GM18868 (cell line): ENCODE measurements at regions not wholly inside any gene's neighbourhood (a gene's known extent, or its start where the extent isn't known, plus 50 kb on each side); places are given as distances from the start of the nearest gene placed in this dataset.

Experiments
- ATAC-seq: cut with Tn5 transposase; IDR thresholded peaks from one replicate; pipeline ENCODE4 v1.9.1; 2021; ENCODE audit warnings: mild to moderate bottlenecking, moderate library complexity; ENCODE audit not compliant: unreplicated experiment

DNA sequence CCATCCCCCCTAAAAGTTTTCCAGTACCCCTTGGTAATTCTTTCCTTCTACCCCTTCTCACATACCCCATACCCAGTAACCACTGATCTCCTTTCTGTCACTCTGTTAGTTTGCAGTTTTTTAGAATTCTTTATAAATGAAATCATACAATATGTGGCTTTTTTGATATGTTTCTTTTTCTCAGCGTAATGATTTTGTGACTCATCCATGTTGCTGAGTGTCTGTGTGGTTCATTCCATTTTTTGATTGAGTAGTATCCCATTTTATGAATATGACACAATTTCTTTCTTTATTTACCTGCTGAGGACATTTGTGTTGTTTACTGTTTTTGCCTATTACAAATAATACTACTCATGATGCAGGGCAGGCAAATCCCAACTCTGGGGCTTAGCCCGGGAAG lies 1605.3 kb downstream of the BRINP3 start:
- ATAC-seq, result no peak

DNA sequence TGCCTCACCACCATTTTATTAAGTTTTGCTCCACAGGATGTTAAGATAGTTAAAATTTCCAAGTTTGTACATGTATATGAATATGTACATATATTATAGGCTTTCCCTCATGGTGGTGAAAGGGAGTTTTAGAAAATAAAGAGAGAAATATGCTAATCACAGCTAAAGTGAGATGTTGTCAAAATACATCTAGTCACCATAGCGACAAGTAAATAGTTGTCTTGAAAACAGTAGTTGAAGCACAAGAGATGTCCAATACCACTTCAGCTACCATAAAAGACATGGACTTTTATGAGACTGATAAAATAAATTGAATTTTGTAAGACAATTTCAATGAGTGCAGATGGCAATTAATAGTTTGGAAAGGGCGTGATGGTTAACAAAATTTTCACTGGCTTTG lies 1600.0 kb downstream of the BRINP3 start:
- ATAC-seq, result no peak

DNA sequence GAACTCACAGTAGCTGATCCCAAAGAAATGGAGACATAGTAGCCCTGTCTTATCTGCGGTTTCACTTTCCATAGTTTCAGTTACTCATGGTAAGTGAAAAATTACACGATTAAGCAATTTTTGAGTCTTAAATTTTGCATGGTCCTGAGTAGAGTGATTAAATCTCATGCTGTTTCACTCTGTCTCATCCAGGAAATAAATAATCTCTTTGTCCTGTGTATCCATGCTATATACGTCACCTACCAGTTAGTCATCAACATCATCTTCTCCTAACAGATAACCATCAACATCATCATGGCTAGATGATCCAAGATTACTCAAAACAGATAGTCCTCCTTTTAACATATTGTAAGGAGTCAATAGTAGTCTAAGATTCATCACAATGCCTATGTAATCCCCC lies 1589.3 kb downstream of the BRINP3 start:
- no peak for ATAC-seq

DNA sequence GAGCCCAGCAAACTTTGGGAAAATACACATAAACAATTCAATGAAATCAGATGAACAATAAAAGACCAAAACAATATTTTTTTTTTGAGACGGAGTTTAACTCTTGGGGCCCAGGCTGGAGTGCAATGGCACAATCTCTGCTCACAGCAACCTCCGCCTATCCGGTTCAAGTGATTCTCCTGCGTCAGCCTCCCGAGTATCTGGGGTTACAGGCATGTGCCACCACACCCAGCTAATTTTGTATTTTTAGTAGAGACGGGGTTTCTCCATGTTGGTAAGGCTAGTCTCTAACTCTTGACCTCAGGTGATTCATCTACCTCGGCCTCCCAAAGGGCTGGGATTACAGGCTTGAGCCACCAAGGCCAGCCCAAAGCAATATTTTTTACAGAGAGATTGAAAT lies 1588.5 kb downstream of the BRINP3 start:
- no peak for ATAC-seq

DNA sequence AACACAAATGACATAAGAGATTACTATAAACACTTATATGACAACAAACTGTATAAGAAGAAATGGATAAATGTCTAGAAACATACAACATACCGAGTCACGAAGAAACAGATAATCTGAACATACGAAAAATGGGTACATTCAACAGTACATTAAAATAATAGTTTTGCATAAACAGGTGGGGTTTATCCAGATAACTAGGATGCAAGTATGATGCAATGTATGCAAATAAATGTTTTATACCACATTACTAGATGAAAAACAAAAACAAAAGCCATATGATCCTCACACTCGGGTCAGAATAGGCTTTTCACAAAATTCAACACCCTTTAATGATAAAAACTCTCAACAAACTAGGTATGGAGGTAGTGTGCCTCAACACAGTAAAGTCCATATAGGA lies 1585.7 kb downstream of the BRINP3 start:
- ATAC-seq, result no peak

DNA sequence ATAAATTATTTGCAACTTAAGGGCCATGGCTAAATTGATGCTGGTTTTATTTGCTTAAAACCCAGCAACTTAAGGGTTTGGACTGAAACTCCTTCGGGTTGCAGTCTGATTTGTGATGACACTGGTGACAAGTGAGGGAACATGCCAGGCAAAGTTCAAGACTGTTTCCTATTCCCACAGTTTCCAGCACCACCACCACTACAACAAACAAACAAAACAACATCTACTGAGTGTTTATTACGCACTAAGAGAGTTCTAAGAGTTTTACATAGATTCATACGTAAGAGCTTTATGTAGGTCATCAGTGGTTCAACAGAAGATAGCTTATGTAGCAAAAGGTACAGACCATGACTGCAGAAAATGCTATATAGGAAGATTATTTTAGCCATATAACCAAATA lies 1582.1 kb downstream of the BRINP3 start:
- ATAC-seq, result no peak

DNA sequence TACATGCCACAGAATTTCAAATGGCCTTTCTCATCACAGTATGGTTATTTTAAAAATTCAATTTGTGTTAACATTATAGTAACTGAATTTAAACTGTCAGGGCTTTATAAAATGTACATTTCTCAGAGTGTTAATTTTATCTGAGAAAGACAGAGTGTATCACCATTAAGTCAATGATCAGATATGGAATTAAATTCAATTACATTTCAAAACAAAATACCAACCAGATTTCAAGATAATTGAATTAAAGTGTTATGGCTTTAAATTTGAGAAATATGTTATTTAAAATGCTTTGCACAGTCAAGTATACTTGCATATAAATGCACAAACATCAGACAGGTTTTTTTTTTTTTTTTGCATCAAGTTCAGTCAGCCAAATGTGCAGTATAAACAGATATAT lies 1574.4 kb downstream of the BRINP3 start:
- ATAC-seq, result no peak

DNA sequence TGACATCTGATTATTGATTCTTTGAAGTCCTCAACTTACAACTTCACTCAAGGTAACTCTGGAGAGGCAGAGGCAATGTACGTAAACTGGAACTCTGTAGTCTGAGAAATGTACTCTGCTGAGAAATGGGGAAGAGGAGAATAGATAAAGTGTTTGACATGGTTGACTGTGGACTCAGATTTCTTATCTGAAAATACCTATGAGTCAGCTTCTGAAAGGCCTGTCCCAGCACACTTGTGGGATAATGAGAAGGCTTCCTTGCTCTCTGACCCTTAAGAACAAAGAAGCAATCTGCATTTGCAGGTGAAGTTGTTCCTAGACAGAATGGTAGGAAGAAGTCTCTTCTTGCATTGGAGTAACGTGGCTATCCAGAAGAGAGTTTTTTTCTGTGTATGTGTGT lies 1573.5 kb downstream of the BRINP3 start:
- no peak for ATAC-seq

DNA sequence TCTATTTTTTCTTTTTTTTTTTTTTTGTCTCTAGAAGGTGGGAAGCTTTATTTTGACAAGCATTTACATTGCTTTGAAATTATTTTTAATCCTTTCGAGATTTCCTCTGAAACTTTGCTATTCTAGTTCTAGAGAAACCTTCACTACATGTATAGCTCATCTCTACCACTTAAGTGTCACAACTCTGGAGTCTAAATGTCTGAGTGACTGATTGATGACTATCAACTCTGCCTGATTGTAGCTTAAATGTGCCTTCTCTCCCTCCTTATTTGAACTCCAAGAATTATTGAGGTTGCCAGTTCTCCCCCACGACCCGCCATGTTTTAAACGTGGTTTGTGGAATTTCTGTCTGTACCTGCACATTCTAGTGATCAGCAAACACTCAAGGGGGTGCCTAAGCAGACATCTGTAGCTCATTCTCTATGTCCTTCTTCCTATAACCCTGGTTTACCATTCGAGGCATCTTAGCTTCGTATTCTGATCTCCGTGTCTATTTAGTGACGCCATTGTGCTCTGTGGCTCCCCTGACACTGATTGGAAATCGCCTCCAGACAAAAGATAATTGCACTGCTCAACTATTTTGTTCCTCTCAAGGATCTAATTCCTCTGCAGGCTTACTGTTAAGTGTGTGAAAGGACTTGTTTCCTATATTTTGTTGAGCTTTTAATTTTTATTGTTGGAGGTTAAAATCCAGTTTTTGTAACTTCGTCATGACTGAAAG lies 1570.6 kb downstream of the BRINP3 start:
- ATAC-seq, result no peak

DNA sequence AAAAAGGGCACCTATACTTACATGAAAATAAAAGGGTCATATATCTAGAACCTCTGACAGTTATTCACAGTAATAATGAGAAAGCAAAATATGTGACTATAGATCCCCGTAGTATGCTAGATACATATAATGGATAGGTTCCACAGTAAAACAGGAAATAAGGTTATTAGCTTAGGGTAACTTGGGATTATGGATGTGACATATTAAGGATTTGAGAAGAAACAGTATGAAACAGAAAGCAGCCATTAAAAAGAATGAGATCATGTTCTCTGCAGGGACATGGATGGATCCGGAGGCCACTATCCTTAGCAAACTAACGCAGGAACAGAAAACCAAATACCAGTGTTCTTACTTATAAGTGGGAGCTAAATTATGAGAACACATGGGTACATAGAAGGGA lies 1547.3 kb downstream of the BRINP3 start:
- ATAC-seq, result no peak

DNA sequence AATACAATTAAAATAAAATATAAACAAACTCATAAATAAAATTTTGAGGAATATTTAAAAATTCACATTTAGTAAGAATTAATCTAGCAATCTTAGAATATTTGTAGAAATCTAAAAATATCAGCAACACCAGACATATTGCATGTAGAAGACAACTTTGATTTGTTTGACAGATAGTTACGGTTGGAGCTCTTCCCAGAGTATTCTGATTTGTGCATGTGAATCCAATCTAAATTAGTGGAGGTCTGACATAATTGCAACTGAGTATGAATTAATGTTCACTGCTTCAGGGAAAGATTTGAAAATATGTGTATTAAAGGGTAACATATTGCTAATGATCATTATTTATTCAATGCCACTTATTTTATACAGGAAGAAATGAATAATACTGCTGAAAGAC lies 1546.2 kb downstream of the BRINP3 start:
- ATAC-seq, result no peak

DNA sequence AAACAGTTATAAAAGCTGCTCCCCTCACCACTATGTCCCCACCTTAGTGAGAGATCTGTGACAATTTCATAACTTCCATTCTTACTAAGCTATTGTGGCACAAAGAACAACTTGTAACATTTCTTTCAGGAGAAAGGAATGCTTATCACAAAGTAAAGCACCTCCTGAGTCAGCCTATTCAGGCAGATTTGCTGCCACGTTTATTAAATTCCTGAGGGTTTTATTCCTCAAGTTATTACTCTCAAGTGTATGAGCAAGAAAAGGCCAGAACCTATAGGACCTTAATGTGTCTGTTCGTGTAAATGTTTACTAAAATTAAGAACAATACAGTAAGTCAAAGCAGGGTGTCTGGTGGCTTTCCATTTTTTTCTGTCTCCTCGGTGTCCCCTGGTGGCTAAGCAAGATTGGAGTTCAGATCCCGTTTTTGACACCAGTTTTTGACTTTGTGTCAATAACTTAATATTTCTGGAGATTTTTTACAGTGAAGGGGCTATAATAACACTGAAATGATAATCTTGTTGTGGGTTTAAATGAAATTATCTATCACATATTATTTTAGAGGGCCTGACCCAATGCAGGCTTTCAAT lies 1539.6 kb downstream of the BRINP3 start:
- ATAC-seq, result no peak

DNA sequence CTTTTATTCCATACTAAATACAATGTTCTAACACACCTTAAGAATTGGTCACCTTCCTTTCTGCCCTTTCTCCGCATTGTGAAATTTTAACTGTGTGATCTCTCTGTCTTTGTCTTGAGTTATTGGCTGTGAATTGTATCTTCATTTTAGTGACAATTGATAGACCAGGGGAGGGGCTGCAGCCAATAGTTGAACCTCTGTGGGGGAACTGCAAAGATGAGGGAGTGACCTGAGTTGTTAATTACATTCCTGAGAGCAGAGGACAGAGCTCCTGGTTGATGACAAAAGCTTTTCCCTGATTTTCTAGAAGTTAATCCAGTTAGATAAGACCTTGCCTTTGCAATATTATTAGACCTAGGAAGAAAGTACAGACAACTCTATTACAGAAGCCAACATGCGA lies 1535.7 kb downstream of the BRINP3 start:
- ATAC-seq, result no peak

DNA sequence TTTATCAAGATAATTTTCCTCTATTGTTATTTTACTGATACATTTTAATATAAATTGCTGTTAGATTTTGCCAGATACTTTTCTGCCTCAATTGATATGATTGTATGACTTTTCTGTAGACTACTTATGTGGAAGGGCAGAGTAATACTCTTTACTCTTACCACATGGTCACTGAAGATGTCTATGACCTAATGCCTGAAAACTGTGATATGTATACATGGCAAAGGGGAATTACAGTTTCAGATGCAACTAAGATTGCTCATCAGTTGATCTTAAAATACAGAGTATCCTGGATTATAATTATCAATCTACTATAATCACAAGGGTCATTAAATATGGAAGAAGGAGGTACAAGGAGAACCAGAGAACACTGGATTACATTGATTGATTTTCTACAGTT lies 1528.0 kb downstream of the BRINP3 start:
- no peak for ATAC-seq

DNA sequence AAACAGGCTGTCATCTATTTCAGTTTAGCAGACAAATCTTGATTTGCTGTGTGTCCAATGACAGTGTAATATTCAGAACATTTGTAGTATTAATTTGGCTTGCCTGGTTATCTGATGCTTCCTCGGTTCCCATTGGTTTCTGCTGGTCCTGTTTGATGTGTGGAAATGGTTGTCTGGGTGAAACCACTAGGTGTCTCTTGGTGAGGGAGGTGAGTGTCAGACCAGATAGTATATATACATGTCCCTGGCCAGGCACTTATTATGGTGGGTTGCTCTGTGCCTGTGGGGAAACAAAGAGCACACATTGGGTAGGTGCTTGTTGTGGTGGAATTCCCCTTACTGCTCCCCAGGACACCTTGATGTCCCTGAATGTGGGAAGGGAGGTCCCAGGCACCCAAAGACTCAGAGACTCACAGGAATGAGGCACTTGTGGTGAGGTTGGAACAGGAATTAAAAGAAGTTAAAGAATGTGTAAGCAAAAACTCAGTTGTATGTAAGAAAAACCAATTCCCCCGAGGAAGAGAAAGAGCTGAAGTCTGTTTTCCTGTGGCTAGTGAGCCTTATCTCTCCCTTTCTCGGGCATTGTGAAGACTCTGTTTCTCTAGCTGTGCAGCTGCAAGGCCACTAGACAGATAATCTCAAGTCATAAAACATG lies 1519.1 kb downstream of the BRINP3 start:
- no peak for ATAC-seq

DNA sequence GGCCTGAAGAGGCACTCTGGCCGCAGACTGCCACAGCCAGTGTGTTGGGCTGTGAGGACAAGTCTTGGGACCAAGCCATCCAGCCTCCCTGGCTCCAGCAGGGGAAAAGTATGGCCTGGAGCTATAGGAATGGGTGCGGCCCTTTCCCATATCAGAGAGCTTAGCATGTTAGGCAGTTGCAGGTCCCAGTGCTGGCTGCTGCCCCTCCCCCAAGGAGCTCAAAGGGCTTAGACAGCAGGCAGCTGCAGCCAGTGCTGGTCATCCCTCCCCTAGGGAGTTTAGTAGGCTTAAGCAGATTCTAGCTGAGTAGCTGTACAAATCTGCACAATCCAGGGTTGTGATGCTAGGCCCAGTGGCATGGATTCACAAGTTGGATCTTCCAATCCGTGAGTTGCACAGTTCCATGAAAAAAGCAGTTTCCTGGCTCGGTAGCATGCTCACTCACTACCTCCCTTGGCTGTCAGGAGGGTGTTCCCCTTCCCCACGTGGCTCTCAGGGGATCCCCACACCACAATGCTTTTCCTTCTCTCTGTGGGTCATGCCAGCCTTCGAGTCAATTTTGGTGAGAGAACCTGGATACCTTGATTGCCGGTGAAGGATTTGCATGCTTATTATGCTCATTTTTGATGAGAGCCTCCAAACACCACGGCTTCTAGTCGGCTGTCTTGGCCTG lies 1490.8 kb downstream of the BRINP3 start:
- ATAC-seq, result peak; percentile 62

DNA sequence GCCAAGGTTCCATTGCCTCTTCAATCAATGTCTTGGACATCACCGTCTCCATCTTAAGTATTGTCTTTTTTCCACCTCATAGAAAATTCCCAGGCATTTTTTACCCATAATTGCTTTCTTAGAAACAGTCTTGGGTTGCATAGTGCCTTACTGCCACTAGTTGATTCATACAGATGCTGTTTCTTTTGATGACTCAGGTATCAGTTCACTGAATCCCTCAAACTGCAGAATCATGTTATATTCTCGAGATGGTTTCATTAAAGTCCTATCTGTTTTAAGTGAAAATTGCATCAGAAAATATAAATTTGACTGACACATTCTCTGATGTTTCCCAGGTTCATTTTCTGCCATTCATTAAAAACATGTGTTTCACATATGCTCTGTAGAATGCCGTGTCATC lies 1489.1 kb downstream of the BRINP3 start:
- no peak for ATAC-seq

DNA sequence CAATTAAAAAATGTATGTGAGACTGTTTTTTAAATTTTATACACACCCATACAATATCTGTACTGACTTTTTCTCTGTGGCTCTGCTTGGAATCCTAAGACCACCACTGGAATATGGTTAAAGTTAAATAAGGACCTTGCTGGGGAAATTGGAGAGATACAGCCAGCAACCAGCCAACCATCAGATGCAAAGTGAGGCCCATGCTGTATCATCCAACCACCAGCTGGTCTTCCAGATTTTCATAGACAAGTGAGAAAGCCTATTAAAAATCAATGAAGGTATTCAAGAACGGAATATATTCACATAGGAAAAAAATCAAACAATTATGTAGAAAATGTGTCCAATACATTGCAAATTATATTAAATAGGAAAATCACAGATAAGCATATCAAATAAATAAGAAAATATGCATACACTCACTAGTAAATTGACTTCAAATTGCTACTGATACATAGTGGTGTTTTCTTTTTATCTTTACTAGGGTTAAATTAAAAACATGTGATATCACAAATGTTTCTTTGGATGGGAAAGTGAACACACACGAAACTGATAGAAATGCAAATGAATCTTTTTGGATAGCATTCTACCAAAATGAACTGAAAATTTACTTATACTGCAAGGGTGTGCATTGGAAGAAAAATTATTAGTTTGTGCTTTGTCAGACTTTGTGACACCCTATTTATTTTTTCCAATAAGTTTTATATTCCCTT lies 1486.3 kb downstream of the BRINP3 start:
- ATAC-seq, result no peak

DNA sequence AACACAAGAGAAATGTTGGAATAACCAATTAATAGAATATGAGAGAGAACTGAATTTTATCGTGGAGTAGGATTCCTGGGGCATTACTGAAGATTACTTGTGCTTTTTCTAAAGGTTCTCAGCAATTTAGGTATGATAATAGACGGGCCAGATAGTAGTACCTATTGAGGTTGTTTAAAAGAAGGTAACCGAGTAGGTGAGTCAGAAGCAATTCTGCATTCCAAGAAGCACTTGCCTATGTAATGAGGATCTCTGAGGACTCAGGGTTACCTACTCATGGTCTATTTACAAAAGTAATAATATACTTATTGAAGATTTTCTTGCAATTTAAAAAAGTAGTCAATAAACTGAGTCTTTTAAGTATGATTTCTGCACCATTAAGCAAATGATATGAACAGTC lies 1469.8 kb downstream of the BRINP3 start:
- no peak for ATAC-seq

DNA sequence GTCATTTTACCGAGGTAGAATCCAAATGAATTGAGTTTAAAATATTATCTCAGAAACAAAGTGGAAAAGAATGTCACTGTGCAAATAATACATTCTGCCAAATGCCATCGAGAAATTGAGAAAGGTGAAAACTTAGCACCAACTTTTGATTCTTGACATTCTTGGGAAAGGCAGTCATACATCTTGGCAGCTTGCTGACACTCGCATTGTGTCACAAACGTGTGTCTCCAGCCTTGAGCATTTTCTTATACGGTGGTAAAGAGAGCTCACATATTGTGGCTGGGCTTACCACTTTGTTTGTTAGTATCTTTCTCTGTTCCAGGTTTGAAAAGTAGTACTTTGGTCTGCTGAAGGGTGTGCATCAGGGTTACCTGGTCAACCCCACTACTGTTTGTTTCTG lies 1456.1 kb downstream of the BRINP3 start:
- no peak for ATAC-seq

DNA sequence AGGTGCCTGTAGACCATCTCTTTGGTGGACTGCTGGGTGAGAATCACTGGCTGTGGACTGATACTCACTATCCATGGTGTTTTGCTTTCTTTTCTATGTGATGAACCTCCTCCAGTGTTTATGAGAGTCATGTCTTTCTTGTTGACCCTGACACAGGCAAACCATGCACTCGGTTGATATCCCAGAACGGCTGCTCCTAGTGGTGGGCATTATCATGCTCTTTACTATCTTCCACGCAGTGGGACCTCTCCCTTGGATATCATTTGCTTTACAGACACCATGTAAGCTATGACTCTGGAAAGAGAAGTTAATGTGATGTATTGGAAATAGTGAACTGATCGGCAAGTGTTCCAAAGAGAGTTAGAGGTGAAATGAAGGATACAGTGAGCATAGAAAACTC lies 1455.6 kb downstream of the BRINP3 start:
- no peak for ATAC-seq
